Large intestine (tissue), 3 donors: ENCODE measurements at regions not wholly inside any gene's neighbourhood (a gene's known extent, or its start where the extent isn't known, plus 50 kb on each side); places are given as distances from the start of the nearest gene placed in this dataset.
"Not testable (repeated sequence)": the region's sequence is repeated elsewhere in the genome, so short reads cannot be mapped to it uniquely, and the experiment has no call there.

Experiments used
- DNase-seq, 2 donors: peaks; one replicate each; pipeline versions ENCODE4 v3.0.0 to v3.0.0-alpha.2; 2013
- H3K27ac ChIP-seq: one replicate; pipeline ENCODE4 v1.5.1; 2013; ENCODE audit warnings: low read length
- H3K27me3 ChIP-seq: 2 replicates; pipeline ENCODE4 v1.6.1; 2013; ENCODE audit warnings: low read length; ENCODE audit not compliant: control insufficient read depth, insufficient read depth
- H3K36me3 ChIP-seq: 2 replicates; pipeline ENCODE4 v1.6.1; 2013; ENCODE audit warnings: low read length; ENCODE audit not compliant: control insufficient read depth, insufficient read depth
- H3K4me1 ChIP-seq: one replicate; pipeline ENCODE4 v1.6.1; 2013; ENCODE audit warnings: low read length; ENCODE audit not compliant: control insufficient read depth, insufficient read depth
- H3K4me3 ChIP-seq: one replicate; pipeline ENCODE4 v1.5.1; 2013; ENCODE audit warnings: low read length
- H3K9me3 ChIP-seq: one replicate; pipeline ENCODE4 v1.6.1; 2013; ENCODE audit warnings: mild to moderate bottlenecking, low read depth, low read length, moderate library complexity; ENCODE audit not compliant: control insufficient read depth
- WGBS: methylation state at CpG from one replicate; pipeline ENCODE4 v1.1.5; 2013; ENCODE audit warnings: low lambda C conversion rate; ENCODE audit not compliant: insufficient coverage; 5-methylcytosine and 5-hydroxymethylcytosine counted together

DNA sequence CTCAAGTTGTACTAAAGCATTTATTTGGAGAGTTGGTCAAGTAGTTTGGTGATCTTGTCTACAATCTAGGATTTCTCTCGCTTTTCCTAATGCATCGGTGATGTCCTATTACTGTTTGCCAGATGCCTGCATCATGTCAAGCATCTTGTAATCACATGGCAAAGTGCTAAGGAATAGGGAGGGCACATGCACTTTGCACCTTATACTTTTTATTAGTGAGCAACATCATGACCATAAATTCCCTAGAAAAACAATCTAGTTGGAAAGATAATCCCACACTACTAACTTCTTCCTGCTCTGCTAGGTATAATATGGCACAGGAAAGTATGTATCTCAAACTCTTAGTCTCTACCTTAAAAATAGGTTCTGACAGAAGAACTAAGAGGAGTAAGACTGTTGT, 894.3 kb upstream of the SLITRK1 start:
- no peak overlapping the region for H3K27ac ChIP-seq
- H3K9me3 ChIP-seq, result no peaks in the 10 kb centered on the region
- no peaks in the 10 kb centered on the region for H3K36me3 ChIP-seq
- no CpG with 5 or more reads among the region's 2 CpGs for WGBS
- H3K27me3 ChIP-seq, result no peaks in the 10 kb centered on the region
- no peak overlapping the region for H3K4me3 ChIP-seq
- H3K4me1 ChIP-seq, result no peaks in the 10 kb centered on the region
- DNase-seq, result peak; percentile 56 to 80

DNA sequence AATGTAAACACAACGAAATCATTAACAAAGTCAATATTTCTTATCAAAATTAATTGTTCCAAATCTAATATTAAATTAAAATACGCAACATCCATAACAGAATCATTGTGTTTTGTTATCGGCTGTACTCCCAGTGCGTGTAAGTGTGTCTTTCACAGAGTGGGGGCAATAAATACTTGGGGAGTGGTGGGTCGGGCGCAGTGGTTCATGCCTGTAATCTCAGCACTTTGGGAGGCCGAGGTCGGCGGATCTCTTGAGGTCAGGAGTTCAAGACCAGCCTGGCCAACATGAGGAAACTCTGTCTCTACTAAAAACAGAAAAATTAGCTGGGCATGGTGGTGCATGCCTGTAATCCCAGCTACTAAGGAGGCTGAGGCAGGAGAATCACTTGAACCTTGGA, 893.6 kb upstream of the SLITRK1 start:
- H3K27ac ChIP-seq, H3K36me3 ChIP-seq, H3K27me3 ChIP-seq, H3K9me3 ChIP-seq, DNase-seq, H3K4me3 ChIP-seq, H3K4me1 ChIP-seq: not testable (repeated sequence)
- 86% methylated on average over 2 of the region's 9 CpGs for WGBS

DNA sequence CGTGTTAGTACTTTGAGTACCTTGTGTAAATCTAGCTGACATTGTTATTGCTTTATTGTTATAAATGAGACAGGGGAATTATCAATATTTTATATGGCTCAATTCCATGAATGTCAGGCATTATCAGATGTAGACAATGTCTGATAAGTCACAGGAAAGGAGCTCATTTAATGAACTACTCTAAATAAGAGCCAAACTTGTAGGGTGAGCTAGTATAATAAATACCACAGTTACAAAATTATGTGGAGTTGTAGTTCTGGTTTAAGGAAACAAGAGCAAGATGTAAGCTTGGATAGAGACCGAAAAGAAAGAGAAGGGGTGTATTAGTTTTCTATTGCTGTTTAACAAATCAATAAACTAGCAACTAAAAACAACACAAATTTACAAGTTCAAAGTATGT, 891.8 kb upstream of the SLITRK1 start:
- no peak overlapping the region for H3K27ac ChIP-seq
- H3K4me1 ChIP-seq, result no peaks in the 10 kb centered on the region
- peak in 1 of 2 donors; percentile 11 for DNase-seq
- no peak overlapping the region for H3K4me3 ChIP-seq
- H3K9me3 ChIP-seq, result no peaks in the 10 kb centered on the region
- H3K27me3 ChIP-seq, result no peaks in the 10 kb centered on the region
- no peaks in the 10 kb centered on the region for H3K36me3 ChIP-seq
- 13% methylated on average over 1 of the region's 2 CpGs for WGBS

DNA sequence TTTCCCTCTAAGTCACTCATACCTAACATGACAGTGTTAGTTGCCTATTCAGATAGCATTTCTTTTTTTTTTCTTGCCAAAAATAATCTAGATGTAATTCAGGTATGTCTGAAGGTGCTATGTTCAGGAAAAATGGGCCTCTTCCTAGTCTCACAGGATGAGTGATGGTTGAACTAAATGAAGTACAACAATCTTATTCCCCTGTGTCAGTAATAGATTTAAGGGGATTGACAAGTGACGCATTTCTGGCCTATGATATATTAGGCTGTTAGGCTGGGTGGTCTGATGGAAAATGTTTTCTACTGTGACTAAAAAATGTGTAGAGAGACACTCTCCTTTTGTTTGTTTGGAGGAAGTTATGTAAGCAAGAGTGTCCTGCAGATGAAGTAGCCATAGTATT, 878.7 kb upstream of the SLITRK1 start:
- DNase-seq, result no peak
- H3K4me1 ChIP-seq, result no peaks in the 10 kb centered on the region
- no peak overlapping the region for H3K27ac ChIP-seq
- H3K36me3 ChIP-seq, result no peaks in the 10 kb centered on the region
- H3K4me3 ChIP-seq, result no peak overlapping the region
- no peaks in the 10 kb centered on the region for H3K9me3 ChIP-seq
- H3K27me3 ChIP-seq, result no peaks in the 10 kb centered on the region
- no CpG with 5 or more reads among the region's 1 CpG for WGBS

DNA sequence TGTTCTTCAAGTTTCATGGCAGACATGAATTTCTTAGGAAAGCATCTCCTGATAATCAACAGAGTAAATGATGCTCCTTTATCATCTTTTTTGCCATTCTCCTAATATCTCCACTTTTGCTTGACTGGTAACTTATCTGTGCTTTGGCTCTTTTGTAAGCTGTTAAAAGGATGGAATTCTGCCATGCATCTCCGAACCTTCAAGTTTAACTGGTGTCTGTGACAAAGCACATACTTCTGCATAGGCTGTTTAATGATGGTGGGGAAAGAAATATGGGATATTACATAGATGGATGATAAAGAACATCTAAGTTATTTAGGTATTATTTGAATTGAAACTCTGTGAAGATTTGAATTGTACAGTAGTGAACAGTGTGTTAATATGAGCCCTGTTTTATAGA, 866.9 kb upstream of the SLITRK1 start:
- H3K27ac ChIP-seq, result no peak overlapping the region
- no peak for DNase-seq
- no peaks in the 10 kb centered on the region for H3K27me3 ChIP-seq
- H3K4me1 ChIP-seq, result no peaks in the 10 kb centered on the region
- no peaks in the 10 kb centered on the region for H3K9me3 ChIP-seq
- H3K4me3 ChIP-seq, result no peak overlapping the region
- H3K36me3 ChIP-seq, result no peaks in the 10 kb centered on the region
- no CpG with 5 or more reads among the region's 1 CpG for WGBS

DNA sequence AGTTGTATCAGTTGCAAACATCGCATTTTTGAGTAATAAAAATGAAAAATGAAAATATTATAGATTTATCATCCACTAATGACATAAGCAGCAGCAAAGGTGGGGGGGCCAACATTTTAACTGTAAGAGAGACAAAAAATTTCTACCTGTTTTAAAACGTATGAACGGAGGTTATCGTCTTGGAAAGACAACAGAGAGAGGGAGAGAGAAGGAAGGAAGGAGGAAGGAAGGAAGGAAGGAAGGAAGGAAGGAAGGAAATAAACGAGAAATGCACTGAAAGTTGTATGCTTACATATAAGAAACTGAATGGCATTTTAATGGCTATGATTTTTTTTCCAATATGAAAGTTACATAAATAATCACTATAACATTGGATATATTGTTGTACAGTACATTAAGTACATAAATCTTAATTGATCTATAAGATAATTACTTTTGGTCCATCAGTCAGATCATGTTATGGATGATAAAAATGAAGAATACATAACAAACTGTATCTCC, 862.8 kb upstream of the SLITRK1 start:
- no peak for DNase-seq
- Histone ChIP-seq H3K27ac (no peak overlapping the region), H3K4me1 (no peaks in the 10 kb centered on the region), H3K4me3 (no peak overlapping the region), H3K9me3 (no peaks in the 10 kb centered on the region), H3K36me3 (no peaks in the 10 kb centered on the region), H3K27me3 (no peaks in the 10 kb centered on the region)
- 97% methylated on average over 5 of the region's 5 CpGs for WGBS

DNA sequence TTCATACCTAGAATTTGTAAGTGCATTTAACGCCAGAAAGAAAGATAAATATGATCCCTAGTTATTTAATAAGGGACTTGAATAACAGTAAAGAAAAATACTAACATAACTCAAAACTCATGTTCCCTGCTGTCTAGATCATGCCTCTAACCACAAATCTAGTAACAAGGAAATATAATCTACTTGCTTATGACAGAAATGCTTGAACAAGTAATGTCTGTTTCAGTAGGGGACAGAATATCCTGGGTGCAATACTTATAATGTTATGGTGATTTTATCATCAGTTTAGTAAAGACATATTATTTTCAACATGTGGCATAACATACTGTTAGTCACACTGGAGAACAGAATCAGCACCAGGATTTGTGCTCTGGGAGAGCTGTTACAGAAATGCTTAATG, 861.9 kb upstream of the SLITRK1 start:
- no peak for DNase-seq
- H3K4me1 ChIP-seq, result no peaks in the 10 kb centered on the region
- 80% methylated on average over 1 of the region's 1 CpG for WGBS

DNA sequence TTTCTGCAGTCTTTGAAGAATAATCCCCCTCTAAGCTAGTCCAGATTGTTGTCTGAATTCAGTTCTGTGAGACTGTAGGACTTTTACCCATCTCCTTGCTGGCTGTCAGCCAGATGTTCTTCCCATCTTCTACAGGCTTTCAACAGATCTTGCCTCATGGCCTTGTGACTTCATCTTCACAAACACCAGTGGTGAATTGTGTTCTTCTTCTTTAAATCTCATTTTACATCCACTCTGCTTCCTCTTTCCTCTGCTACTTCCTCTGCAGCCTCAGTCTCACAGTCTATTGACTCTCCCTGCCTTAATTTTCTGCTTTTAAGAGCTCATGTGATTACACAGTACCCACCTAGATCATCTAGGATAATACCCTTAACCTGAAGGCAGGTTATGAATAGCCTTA, 859.0 kb upstream of the SLITRK1 start:
- no peak overlapping the region for H3K4me3 ChIP-seq
- no peaks in the 10 kb centered on the region for H3K36me3 ChIP-seq
- H3K9me3 ChIP-seq, result no peaks in the 10 kb centered on the region
- no peaks in the 10 kb centered on the region for H3K27me3 ChIP-seq
- H3K4me1 ChIP-seq, result no peaks in the 10 kb centered on the region
- no peak overlapping the region for H3K27ac ChIP-seq
- DNase-seq, result no peak

More for the DNA sequence above, 861.9 kb upstream of the SLITRK1 start:
- H3K4me3 ChIP-seq, result no peak overlapping the region
- no peaks in the 10 kb centered on the region for H3K9me3 ChIP-seq
- H3K36me3 ChIP-seq, result no peaks in the 10 kb centered on the region
- H3K27ac ChIP-seq, result no peak overlapping the region
- no peaks in the 10 kb centered on the region for H3K27me3 ChIP-seq

DNA sequence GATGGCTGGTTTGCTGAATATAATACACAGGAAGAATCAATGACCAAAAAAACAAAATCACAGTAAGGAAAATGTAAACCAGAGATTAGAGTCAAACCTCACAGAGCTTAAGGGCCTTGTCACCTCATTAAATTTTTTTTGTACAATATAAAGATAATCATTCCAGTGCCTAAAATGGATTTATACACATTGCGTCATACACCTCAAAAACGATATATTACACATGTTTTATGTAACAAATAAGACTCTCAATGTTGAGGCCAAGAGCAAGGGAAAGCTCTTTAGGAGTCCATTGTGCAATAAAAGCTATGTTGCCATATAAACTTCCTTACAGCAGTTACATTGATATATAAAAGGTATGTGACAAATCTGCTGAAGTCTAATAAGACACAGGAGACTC, 856.7 kb upstream of the SLITRK1 start:
- Histone ChIP-seq H3K27ac (no peak overlapping the region), H3K4me1 (no peaks in the 10 kb centered on the region), H3K4me3 (no peak overlapping the region), H3K27me3 (no peaks in the 10 kb centered on the region), H3K9me3 (no peaks in the 10 kb centered on the region), H3K36me3 (no peaks in the 10 kb centered on the region)
- no peak for DNase-seq
- WGBS, result 86% methylated on average over 2 of the region's 2 CpGs

DNA sequence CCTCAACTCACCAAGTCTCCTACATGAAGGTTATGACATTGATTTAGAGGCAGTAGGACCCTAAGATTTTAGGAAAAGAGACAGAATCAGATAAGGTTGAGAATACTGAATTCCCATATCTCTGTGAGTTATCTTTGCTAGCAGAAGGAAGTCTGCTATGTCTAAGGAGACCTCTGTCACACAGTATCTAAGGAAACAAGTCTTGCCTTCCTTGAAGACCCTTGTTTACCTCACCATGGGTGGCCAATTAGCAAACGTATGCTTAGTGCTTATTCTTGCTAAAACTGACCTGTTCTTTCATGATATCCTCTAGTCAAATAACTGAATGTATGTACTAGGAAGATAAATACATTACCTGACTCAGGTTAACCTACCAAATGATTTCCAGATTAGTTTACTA, 855.4 kb upstream of the SLITRK1 start:
- no CpG with 5 or more reads among the region's 1 CpG for WGBS

DNA sequence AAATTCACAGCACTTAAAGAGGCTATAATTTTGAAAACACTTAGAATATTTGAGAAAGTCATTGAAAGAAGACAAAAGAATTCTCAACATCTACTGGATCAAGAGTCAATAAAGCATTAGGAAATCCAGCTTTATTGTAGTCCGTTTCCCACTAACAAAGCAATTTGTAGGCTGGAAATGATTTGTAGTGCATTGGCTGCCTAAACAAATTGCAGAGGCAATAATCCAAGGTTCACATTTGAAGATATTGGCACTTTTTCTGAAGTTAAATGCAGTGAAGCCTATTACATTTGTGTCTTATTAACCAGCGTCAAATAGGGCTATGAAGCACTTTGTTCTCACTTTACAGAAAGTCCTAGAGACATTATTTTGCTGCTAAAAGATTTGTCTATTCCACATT, 848.1 kb upstream of the SLITRK1 start:
- peak; percentile 16 to 59 for DNase-seq
- Histone ChIP-seq H3K4me1 (no peaks in the 10 kb centered on the region), H3K27me3 (no peaks in the 10 kb centered on the region), H3K9me3 (no peaks in the 10 kb centered on the region), H3K36me3 (no peaks in the 10 kb centered on the region), H3K27ac (no peak overlapping the region), H3K4me3 (no peak overlapping the region)
- no CpG with 5 or more reads among the region's 2 CpGs for WGBS

More for the DNA sequence above, 855.4 kb upstream of the SLITRK1 start:
- Histone ChIP-seq H3K36me3 (no peaks in the 10 kb centered on the region), H3K9me3 (no peaks in the 10 kb centered on the region), H3K27me3 (no peaks in the 10 kb centered on the region), H3K4me3 (no peak overlapping the region), H3K27ac (no peak overlapping the region), H3K4me1 (no peaks in the 10 kb centered on the region)
- no peak for DNase-seq
